HepG2 (cell line): ENCODE measurements at regions not wholly inside any gene's neighbourhood (a gene's known extent, or its start where the extent isn't known, plus 50 kb on each side); places are given as distances from the start of the nearest gene placed in this dataset.

Experiments
- ATAC-seq: fragments of 200-7000 bp; cut with Tn5 transposase; 3 replicates; pipeline ENCODE4 v1.9.1; 2020; ENCODE audit warnings: mild to moderate bottlenecking, moderate library complexity
- BruUV-seq: library from RNA; stranded (reverse); fragments of 400-500 nt; replicated peaks from 2 replicates; lab custom pipeline; 2021; lab: Mats Ljungman, UMichigan
- CTCF ChIA-PET: fragments of 300-600 bp; formaldehyde crosslinking; extraction: SDS; loops from one replicate; lab custom pipeline; 2021; ENCODE audit warnings: low total read pairs, inconsistent platforms, low intra/inter-chr PET ratio; lab: Yijun Ruan, JAX
- POLR2A ChIA-PET: fragments of 350-600 bp; sonication (Branson Sonifier 250); formaldehyde crosslinking; loops from one replicate; lab custom pipeline; 2020; ENCODE audit warnings: antibody characterized with exemption, inconsistent platforms; lab: Yijun Ruan, JAX
- DNase-seq: peaks from one replicate; pipeline ENCODE4 v3.0.0-alpha.2; 2015; ENCODE audit warnings: low spot score
- FAIRE-seq: peaks from 3 replicates; lab custom pipeline; 2011; peaks lifted over from hg19 to GRCh38; lab: Jason Lieb, UNC
- H2AFZ ChIP-seq: one replicate; pipeline ENCODE4 v1.6.1; 2011; ENCODE audit warnings: low read length, inconsistent platforms
- H3K27ac ChIP-seq: fragments of 300-600 bp; 3 replicates; pipeline ENCODE4 v1.8.0; 2011; ENCODE audit warnings: mixed run types, mild to moderate bottlenecking, mixed read lengths, low read length, inconsistent platforms; ENCODE audit not compliant: insufficient read depth; ENCODE audit errors: extremely low read length
- H3K27me3 ChIP-seq, 2 experiments: fragments of 200-600 bp in 1 of 2; 2 replicates in 1 of 2; 3 replicates in 1 of 2; pipeline versions ENCODE4 v1.6.0 to v1.8.0; 2011; ENCODE audit warnings: low read length in 2 of 2, mild to moderate bottlenecking in 2 of 2, moderate library complexity in 2 of 2, inconsistent platforms in 1 of 2; ENCODE audit not compliant: insufficient read depth in 2 of 2, control insufficient read depth in 1 of 2
- H3K36me3 ChIP-seq, 2 experiments: fragments of 200-600 bp in 1 of 2; replicated peaks in 1 of 2; 2 replicates in 1 of 2; 3 replicates in 1 of 2; pipeline versions ENCODE4 v1.5.1 to v1.8.0; 2011; ENCODE audit warnings: low read length in 2 of 2, inconsistent platforms in 1 of 2; ENCODE audit not compliant: insufficient read depth in 2 of 2, control insufficient read depth in 1 of 2
- H3K4me1 ChIP-seq: 2 replicates; pipeline ENCODE4 v1.5.1; 2012; ENCODE audit warnings: low read length, inconsistent platforms; ENCODE audit not compliant: insufficient read depth
- H3K4me2 ChIP-seq: 2 replicates; pipeline ENCODE4 v1.6.0; 2011; ENCODE audit warnings: low read depth, low read length, inconsistent platforms
- H3K4me3 ChIP-seq, 3 experiments: fragments of 200-600 bp in 1 of 3; sonication (generic), shearing (Covaris generic) in 1 of 3; replicated peaks in 1 of 3; 2 replicates each; pipeline ENCODE4 v1.5.1; 2011 to 2016; ENCODE audit warnings: low read length in 3 of 3, inconsistent platforms in 2 of 3, low read depth in 2 of 3, mild to moderate bottlenecking in 2 of 3, control low read depth in 1 of 3, mixed read lengths in 1 of 3; ENCODE audit not compliant: insufficient read depth in 1 of 3
- H3K79me2 ChIP-seq: one replicate; pipeline ENCODE4 v1.6.1; 2011; ENCODE audit warnings: low read length, inconsistent platforms; ENCODE audit not compliant: insufficient read depth
- H3K9ac ChIP-seq: 2 replicates; pipeline ENCODE4 v1.6.0; 2011; ENCODE audit warnings: mild to moderate bottlenecking, low read depth, low read length, inconsistent platforms; ENCODE audit not compliant: insufficient read depth
- H3K9me3 ChIP-seq: 2 replicates; pipeline ENCODE4 v1.5.1; 2012; ENCODE audit warnings: mild to moderate bottlenecking, low read length
- H4K20me1 ChIP-seq: 2 replicates; pipeline ENCODE4 v1.6.0; 2011; ENCODE audit warnings: inconsistent platforms, mild to moderate bottlenecking, low read length, moderate library complexity; ENCODE audit not compliant: insufficient read depth
- AGO1 ChIP-seq: fragments of 200-400 bp; formaldehyde crosslinking; IDR thresholded peaks from 2 replicates; pipeline ENCODE4 v1.6.1; 2017; ENCODE audit warnings: mild to moderate bottlenecking, low read depth, low read length, moderate library complexity; ENCODE audit not compliant: poor library complexity, severe bottlenecking
- ATF4 ChIP-seq, 2 experiments: fragments of 450-650 bp in 1 of 2; sonication (generic) in 1 of 2; formaldehyde crosslinking; IDR thresholded peaks; 2 replicates each; pipeline versions ENCODE4 v1.5.0 to v1.8.0; 2020 to 2022; ENCODE audit warnings: mild to moderate bottlenecking in 1 of 2, missing genetic modification reagents in 1 of 2
- HDAC6 ChIP-seq: fragments of 200-600 bp; sonication (generic); IDR thresholded peaks from 2 replicates; pipeline ENCODE4 v1.7.0; 2017; ENCODE audit warnings: mild to moderate bottlenecking, antibody characterized with exemption, low read length, low read depth
- NCOA5 ChIP-seq: sonication (generic); formaldehyde crosslinking; IDR thresholded peaks from 2 replicates; pipeline ENCODE4 v1.4.0; 2020; ENCODE audit warnings: missing genetic modification reagents
- NR2C2 ChIP-seq: sonication (generic); formaldehyde crosslinking; IDR thresholded peaks from 2 replicates; pipeline ENCODE4 v1.4.0; 2020; ENCODE audit warnings: missing genetic modification reagents, mild to moderate bottlenecking, moderate library complexity, borderline replicate concordance
- PAXIP1 ChIP-seq: sonication (generic); formaldehyde crosslinking; conservative IDR thresholded peaks from 2 replicates; pipeline ENCODE4 v1.4.0; 2020; ENCODE audit warnings: mild to moderate bottlenecking, missing genetic modification reagents, moderate library complexity
- RNF219 ChIP-seq: sonication (generic); formaldehyde crosslinking; IDR thresholded peaks from 2 replicates; pipeline ENCODE4 v1.5.0; 2020; ENCODE audit warnings: mild to moderate bottlenecking, missing genetic modification reagents
- SRSF4 ChIP-seq: fragments of 200-400 bp; formaldehyde crosslinking; IDR thresholded peaks from one replicate; pipeline ENCODE4 v1.6.1; 2018; ENCODE audit warnings: mild to moderate bottlenecking, low read depth, low read length, moderate library complexity; ENCODE audit not compliant: poor library complexity, severe bottlenecking
- WIZ ChIP-seq: sonication (generic); formaldehyde crosslinking; IDR thresholded peaks from 2 replicates; pipeline ENCODE4 v1.5.1; 2020; ENCODE audit warnings: mild to moderate bottlenecking, missing genetic modification reagents
- ZFP62 ChIP-seq: sonication (generic); formaldehyde crosslinking; IDR thresholded peaks from 2 replicates; pipeline ENCODE4 v1.4.0; 2020; ENCODE audit warnings: missing genetic modification reagents
- ZNF160 ChIP-seq: sonication (generic); formaldehyde crosslinking; IDR thresholded peaks from 2 replicates; pipeline ENCODE4 v1.8.0; 2022; ENCODE audit warnings: mild to moderate bottlenecking, inconsistent platforms, missing genetic modification reagents
- ZNF761 ChIP-seq: sonication (generic); formaldehyde crosslinking; conservative IDR thresholded peaks from 2 replicates; pipeline ENCODE4 v1.4.0; 2020; ENCODE audit warnings: mild to moderate bottlenecking, missing genetic modification reagents
- ZSCAN29 ChIP-seq: sonication (generic); formaldehyde crosslinking; conservative IDR thresholded peaks from 2 replicates; pipeline ENCODE4 v1.4.0; 2020; ENCODE audit warnings: mild to moderate bottlenecking, missing genetic modification reagents
- WGBS: methylation state at CpG from one replicate; pipeline ENCODE4 v1.1.6; 2017; ENCODE audit warnings: low lambda C conversion rate; 5-methylcytosine and 5-hydroxymethylcytosine counted together
- in situ Hi-C: cut with HindIII; loops from 2 replicates; pipeline ENCODE4 v1.10.0; 2017; ENCODE audit warnings: low pct_unique_long_range_greater_than_20kb; ENCODE audit not compliant: extremely low pct_ligation_motif_present
- intact Hi-C: fragments of 100-400 bp; cut with micrococcal nuclease; formaldehyde crosslinking; loops from one replicate; pipeline ENCODE4 v1.10.0; 2022; ENCODE audit not compliant: unreplicated experiment

- CTCF ChIA-PET = no interaction called here
- Histone ChIP-seq H3K36me3 (no peaks in the 10 kb centered on the region), H3K9ac (no peak overlapping the region), H3K79me2 (no peaks in the 10 kb centered on the region), H3K4me2 (no peak overlapping the region), H3K4me3 (no peak overlapping the region), H3K9me3 (no peaks in the 10 kb centered on the region), H3K4me1 (no peaks in the 10 kb centered on the region), H3K27ac (no peak overlapping the region), H3K27me3 (no peaks in the 10 kb centered on the region), H4K20me1 (no peaks in the 10 kb centered on the region), H2AFZ (no peak overlapping the region)
- DNase-seq (no peak), ATAC-seq (no peak), FAIRE-seq (no peak)
- in situ Hi-C loops = no loop called here
- POLR2A ChIA-PET = no interaction called here
- 22% methylated on average over 2 of the region's 2 CpGs for WGBS
- intact Hi-C loops = no loop called here
- no TSS peak for BruUV-seq
- TF ChIP-seq NCOA5 (CRISPR knock-in tag) = no peak
- TF ChIP-seq PAXIP1 = no peak
Measured at GRCh38 chr4:161121451-161121850, 1042.3 kb downstream of the FSTL5 start.

DNA sequence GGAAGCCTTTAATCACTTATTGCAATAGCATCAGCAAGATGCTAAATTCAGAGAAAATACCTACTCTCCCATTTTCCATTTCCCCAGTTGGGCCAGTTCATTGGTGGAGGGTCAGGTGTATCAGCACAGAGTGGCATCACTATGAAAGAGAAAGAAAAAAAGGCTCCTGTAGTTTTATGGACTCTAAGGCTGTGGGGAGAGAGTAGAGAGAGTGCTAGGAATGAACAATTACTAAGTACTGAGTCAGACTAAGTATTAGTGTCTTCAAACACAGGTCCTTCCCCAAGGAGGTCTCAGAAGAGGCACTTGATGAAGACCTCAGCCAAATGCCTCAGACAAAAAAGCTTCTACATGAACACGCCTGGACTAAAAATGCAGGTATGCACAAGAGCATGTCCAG, 1061.9 kb downstream of the FSTL5 start:
- H3K4me3 ChIP-seq = no peak overlapping the region
- in situ Hi-C loops = no loop called here
- POLR2A ChIA-PET = no interaction called here
- TF ChIP-seq ZNF761 (CRISPR knock-in tag) (no peak), AGO1 (no peak), NR2C2 (no peak), WIZ (CRISPR knock-in tag) (no peak), ZSCAN29 (no peak), HDAC6 (no peak), RNF219 (CRISPR knock-in tag) (no peak), ZNF160 (CRISPR knock-in tag) (no peak), ATF4 (CRISPR knock-in tag; IDR thresholded peaks at IDR 0.05) (no peak), SRSF4 (no peak), ZFP62 (CRISPR knock-in tag) (no peak)

More for the DNA sequence above, 1061.9 kb downstream of the FSTL5 start:
- H3K27ac ChIP-seq = no peak overlapping the region
- no peak overlapping the region for H3K4me2 ChIP-seq
- FAIRE-seq (no peak), ATAC-seq (no peak), DNase-seq (no peak)
- CTCF ChIA-PET = no interaction called here
- H3K9me3 ChIP-seq = no peaks in the 10 kb centered on the region
- H3K9ac ChIP-seq = no peak overlapping the region
- no peaks in the 10 kb centered on the region for H4K20me1 ChIP-seq
- H3K27me3 ChIP-seq = no peaks in the 10 kb centered on the region; a peak in 1 of 5 replicates
- no peaks in the 10 kb centered on the region for H3K79me2 ChIP-seq
- no peaks in the 10 kb centered on the region for H3K36me3 ChIP-seq
- no peak overlapping the region for H2AFZ ChIP-seq
- no TSS peak for BruUV-seq
- H3K4me1 ChIP-seq = no peaks in the 10 kb centered on the region
- 20% methylated on average over 1 of the region's 1 CpG for WGBS
- intact Hi-C loops = no loop called here
